ENCODE measurements at regions not wholly inside any gene's neighbourhood (a gene's known extent, or its start where the extent isn't known, plus 50 kb on each side); places are given as distances from the start of the nearest gene placed in this dataset.

DNA sequence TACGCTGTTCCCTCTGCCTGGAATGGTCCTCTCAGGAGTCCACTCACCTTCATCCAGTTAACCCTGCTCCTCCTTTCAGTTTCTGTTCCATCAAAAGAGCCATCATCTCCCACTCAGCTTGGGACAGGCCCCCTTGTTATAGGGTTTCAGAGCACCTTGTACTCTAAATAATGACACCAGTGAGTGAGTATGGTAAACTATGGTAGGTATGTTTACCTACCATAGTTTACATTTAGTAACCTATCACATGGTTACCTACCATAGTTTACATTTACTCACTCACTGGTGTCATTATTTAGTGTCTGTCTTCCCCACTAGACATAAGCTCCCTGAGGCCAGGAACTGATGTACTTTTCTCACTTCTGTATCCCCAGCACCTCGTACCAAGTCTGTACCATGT, 130.2 kb upstream of the SESN3 start:
- TF ChIP-seq EZH2 (IDR thresholded peaks at IDR 0.05; ENCODE audit: borderline replicate concordance, insufficient read depth, low read depth, low read length, poor library complexity, severe bottlenecking), result no peak
- TF ChIP-seq, protein P1, sequence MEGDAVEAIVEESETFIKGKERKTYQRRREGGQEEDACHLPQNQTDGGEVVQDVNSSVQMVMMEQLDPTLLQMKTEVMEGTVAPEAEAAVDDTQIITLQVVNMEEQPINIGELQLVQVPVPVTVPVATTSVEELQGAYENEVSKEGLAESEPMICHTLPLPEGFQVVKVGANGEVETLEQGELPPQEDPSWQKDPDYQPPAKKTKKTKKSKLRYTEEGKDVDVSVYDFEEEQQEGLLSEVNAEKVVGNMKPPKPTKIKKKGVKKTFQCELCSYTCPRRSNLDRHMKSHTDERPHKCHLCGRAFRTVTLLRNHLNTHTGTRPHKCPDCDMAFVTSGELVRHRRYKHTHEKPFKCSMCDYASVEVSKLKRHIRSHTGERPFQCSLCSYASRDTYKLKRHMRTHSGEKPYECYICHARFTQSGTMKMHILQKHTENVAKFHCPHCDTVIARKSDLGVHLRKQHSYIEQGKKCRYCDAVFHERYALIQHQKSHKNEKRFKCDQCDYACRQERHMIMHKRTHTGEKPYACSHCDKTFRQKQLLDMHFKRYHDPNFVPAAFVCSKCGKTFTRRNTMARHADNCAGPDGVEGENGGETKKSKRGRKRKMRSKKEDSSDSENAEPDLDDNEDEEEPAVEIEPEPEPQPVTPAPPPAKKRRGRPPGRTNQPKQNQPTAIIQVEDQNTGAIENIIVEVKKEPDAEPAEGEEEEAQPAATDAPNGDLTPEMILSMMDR (IDR thresholded peaks at IDR 0.05), result no peak
- no peak overlapping the region for H3K27ac Mint-ChIP-seq
- H3K9me3 Mint-ChIP-seq (ENCODE audit: insufficient read depth), result no peaks in the 10 kb centered on the region
- DNase-seq (no peak), ATAC-seq (ENCODE audit: low read depth) (no peak)
- Histone ChIP-seq H3K9me3 (ENCODE audit: control extremely low read depth in 1 of 3, control insufficient read depth in 2 of 3, insufficient read depth in 1 of 3, low read length in 2 of 3) (no peaks in the 10 kb centered on the region), H3K36me3 (replicated peaks in 1 of 2; ENCODE audit: control extremely low read depth in 1 of 2, control insufficient read depth in 1 of 2, extremely low read depth in 1 of 2, insufficient read depth in 2 of 2, low read length in 1 of 2) (no peaks in the 10 kb centered on the region), H4K20me1 (ENCODE audit: control insufficient read depth, insufficient read depth, low read length, poor library complexity, severe bottlenecking) (no peaks in the 10 kb centered on the region), H3K27ac (ENCODE audit: low read length in 2 of 2) (no peak overlapping the region), H3K4me2 (replicated peaks; ENCODE audit: low read depth, low read length, poor library complexity, severe bottlenecking) (no peak overlapping the region), H3K9ac (ENCODE audit: low read length) (no peak overlapping the region), H3K4me1 (ENCODE audit: control insufficient read depth in 2 of 2, insufficient read depth in 2 of 2, low read length in 2 of 2) (peaks cover 7 to 9% of the 10 kb centered on the region in 2 donors), H3K27me3 (replicated peaks in 1 of 4; ENCODE audit: control extremely low read depth in 1 of 4, control insufficient read depth in 3 of 4, insufficient read depth in 4 of 4, low read length in 3 of 4) (no peaks in the 10 kb centered on the region), H3K4me3 (ENCODE audit: control extremely low read depth in 1 of 5, extremely low read depth in 1 of 5, insufficient read depth in 1 of 5, low read depth in 2 of 5, low read length in 4 of 5) (no peak overlapping the region), H2AFZ (ENCODE audit: insufficient read depth, low read depth, low read length, poor library complexity, severe bottlenecking) (no peak overlapping the region), H3K79me2 (ENCODE audit: control insufficient read depth, insufficient read depth, low read length) (no peaks in the 10 kb centered on the region)
- H3K27me3 Mint-ChIP-seq, result no peaks in the 10 kb centered on the region
- CTCF ChIA-PET, result interaction anchor here (1.2 to 1.4 kb wide), 2 partner anchors 9 to 344 kb away, joined by 4 to 7 read pairs; no protein-coding TSS in a partner anchor
- 100% methylated on average over 1 of the region's 2 CpGs for WGBS (ENCODE audit: insufficient coverage)
- intact Hi-C loops (cut with micrococcal nuclease), result loop anchor here (10.0 kb wide), 1 partner anchor 54 kb away; no protein-coding TSS in a partner anchor
- POLR2A ChIA-PET, result no interaction called here
- H3K4me3 Mint-ChIP-seq, result no peak overlapping the region
- H3K4me1 Mint-ChIP-seq, result peaks cover 9% of the 10 kb centered on the region

DNA sequence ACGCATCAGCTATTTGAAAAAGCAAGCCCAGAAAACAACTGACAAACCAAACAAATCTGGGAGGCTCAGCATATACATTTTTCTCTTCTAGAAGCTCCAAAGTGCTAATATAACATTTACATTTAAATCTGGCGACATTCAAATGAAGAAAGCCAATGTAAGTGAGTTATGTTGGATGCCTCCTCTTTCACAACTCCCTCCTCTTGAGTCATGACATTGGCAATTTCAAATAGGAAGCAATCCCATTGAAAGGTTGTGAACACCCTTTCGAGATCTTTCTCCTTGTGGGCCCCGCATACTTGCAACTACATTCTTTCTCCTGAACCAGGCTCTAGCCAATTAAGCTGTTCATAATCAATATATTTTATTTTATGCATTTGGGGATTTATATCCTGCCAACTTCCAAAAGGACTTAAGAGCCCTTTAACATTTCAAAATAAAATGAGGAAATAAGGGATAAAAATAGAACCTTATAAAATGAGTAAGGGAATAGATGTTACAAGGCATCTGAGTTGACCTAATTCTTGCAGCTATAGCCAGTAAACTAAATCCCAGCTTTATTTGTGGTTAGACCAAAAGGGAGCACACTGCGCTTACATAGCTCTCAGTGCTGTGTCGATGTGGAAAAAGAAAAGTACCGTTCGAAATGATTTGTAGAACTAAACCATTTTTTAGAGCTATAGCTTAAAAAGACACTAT, 129.5 kb upstream of the SESN3 start:
- no peak for ATAC-seq (ENCODE audit: low read depth)

More for the DNA sequence above, 129.5 kb upstream of the SESN3 start:
- no peaks in the 10 kb centered on the region for H3K79me2 ChIP-seq (ENCODE audit: control insufficient read depth, insufficient read depth, low read length)
- no peaks in the 10 kb centered on the region for H3K36me3 ChIP-seq (replicated peaks in 1 of 2; ENCODE audit: control extremely low read depth in 1 of 2, control insufficient read depth in 1 of 2, extremely low read depth in 1 of 2, insufficient read depth in 2 of 2, low read length in 1 of 2)
- DNase-seq, result no peak
- ChIA-PET POLR2A (no interaction called here), CTCF (interaction anchor here (1.4 kb wide), 1 partner anchor 10 kb away, joined by 7 read pairs; no protein-coding TSS in a partner anchor)
- intact Hi-C loops (cut with micrococcal nuclease), result loop anchor here (10.0 kb wide), 1 partner anchor 54 kb away; no protein-coding TSS in a partner anchor
- WGBS (ENCODE audit: insufficient coverage), result 100% methylated on average over 3 of the region's 8 CpGs
- no peaks in the 10 kb centered on the region for H4K20me1 ChIP-seq (ENCODE audit: control insufficient read depth, insufficient read depth, low read length, poor library complexity, severe bottlenecking)
- no peak overlapping the region for H3K4me3 ChIP-seq (ENCODE audit: control extremely low read depth in 1 of 5, extremely low read depth in 1 of 5, insufficient read depth in 1 of 5, low read depth in 2 of 5, low read length in 4 of 5)
- H2AFZ ChIP-seq (ENCODE audit: insufficient read depth, low read depth, low read length, poor library complexity, severe bottlenecking), result no peak overlapping the region
- Mint-ChIP-seq H3K4me3 (no peak overlapping the region), H3K27ac (no peak overlapping the region), H3K9me3 (ENCODE audit: insufficient read depth) (no peaks in the 10 kb centered on the region), H3K4me1 (peaks cover 7% of the 10 kb centered on the region), H3K27me3 (no peaks in the 10 kb centered on the region)
- no peaks in the 10 kb centered on the region for H3K27me3 ChIP-seq (replicated peaks in 1 of 4; ENCODE audit: control extremely low read depth in 1 of 4, control insufficient read depth in 3 of 4, insufficient read depth in 4 of 4, low read length in 3 of 4)
- TF ChIP-seq, protein P1 (IDR thresholded peaks at IDR 0.05), result no peak
- no peak for TF ChIP-seq EZH2 (IDR thresholded peaks at IDR 0.05; ENCODE audit: borderline replicate concordance, insufficient read depth, low read depth, low read length, poor library complexity, severe bottlenecking)
- H3K9me3 ChIP-seq (ENCODE audit: control extremely low read depth in 1 of 3, control insufficient read depth in 2 of 3, insufficient read depth in 1 of 3, low read length in 2 of 3), result no peaks in the 10 kb centered on the region
- H3K27ac ChIP-seq (ENCODE audit: low read length in 2 of 2), result no peak overlapping the region
- no peak overlapping the region for H3K9ac ChIP-seq (ENCODE audit: low read length)
- peaks cover 5 to 7% of the 10 kb centered on the region in 2 donors for H3K4me1 ChIP-seq (ENCODE audit: control insufficient read depth in 2 of 2, insufficient read depth in 2 of 2, low read length in 2 of 2)
- no peak overlapping the region for H3K4me2 ChIP-seq (replicated peaks; ENCODE audit: low read depth, low read length, poor library complexity, severe bottlenecking)

Measured in B cell (primary cell).